ENCODE measurements at regions not wholly inside any gene's neighbourhood (a gene's known extent, or its start where the extent isn't known, plus 50 kb on each side); places are given as distances from the start of the nearest gene placed in this dataset.

DNA sequence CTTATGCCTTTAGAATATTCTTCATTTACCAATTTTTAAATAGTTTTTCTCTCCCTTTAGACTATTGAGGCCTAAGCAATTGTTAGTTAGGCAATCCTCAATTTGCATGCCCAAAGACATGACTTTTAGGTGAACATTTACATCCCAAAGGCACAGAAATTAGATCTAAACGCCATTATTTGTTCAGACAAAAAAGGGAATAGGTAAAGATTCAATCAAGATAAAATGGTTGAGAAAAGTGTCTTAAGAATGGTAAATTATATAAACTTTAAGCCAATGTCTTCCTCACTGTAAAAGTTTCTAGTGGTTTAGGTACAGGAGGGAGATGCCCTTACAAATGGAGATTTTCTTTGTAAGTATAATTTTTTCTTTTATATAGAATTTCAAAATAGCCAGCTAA lies 50.2 kb upstream of the MME start:
- TF ChIP-seq, protein P1, sequence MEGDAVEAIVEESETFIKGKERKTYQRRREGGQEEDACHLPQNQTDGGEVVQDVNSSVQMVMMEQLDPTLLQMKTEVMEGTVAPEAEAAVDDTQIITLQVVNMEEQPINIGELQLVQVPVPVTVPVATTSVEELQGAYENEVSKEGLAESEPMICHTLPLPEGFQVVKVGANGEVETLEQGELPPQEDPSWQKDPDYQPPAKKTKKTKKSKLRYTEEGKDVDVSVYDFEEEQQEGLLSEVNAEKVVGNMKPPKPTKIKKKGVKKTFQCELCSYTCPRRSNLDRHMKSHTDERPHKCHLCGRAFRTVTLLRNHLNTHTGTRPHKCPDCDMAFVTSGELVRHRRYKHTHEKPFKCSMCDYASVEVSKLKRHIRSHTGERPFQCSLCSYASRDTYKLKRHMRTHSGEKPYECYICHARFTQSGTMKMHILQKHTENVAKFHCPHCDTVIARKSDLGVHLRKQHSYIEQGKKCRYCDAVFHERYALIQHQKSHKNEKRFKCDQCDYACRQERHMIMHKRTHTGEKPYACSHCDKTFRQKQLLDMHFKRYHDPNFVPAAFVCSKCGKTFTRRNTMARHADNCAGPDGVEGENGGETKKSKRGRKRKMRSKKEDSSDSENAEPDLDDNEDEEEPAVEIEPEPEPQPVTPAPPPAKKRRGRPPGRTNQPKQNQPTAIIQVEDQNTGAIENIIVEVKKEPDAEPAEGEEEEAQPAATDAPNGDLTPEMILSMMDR (IDR thresholded peaks at IDR 0.05; ENCODE audit: control insufficient read depth, extremely low read depth, insufficient read depth), result no peak
- H3K4me3 ChIP-seq (ENCODE audit: low read depth, low read length), result no peak overlapping the region
- no peak for DNase-seq (ENCODE audit: low read depth)

DNA sequence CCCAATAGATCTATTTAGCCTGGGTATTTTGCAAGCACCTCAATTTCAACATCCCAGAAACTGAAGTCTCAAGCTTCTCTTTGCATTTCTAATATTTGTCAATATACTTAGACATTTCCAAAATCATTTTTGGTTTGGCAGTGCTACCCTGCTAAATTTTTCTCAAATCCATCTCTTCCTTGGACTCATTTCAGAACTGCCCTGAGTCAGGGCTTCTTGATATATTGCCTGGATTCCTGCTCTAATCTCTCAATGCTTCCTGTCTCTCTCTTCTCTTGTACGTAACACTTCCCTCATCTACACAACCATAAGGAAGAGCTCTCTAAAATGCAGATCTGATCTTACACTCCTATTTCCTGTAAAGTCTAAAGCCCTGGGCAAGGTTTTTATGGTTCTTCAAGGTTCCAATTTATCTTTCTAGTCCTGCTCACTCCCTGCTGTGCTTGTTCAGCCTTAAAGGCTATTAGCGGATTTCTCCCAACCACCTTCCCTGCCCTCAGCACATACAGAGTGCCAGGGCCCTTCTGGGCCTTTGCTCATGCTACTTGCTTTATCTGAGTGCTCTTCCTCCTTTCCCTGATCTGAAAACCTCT lies 53.0 kb upstream of the MME start:
- H3K4me3 ChIP-seq (ENCODE audit: low read depth, low read length), result no peak overlapping the region
- TF ChIP-seq, protein P1 (IDR thresholded peaks at IDR 0.05; ENCODE audit: control insufficient read depth, extremely low read depth, insufficient read depth), result no peak

DNA sequence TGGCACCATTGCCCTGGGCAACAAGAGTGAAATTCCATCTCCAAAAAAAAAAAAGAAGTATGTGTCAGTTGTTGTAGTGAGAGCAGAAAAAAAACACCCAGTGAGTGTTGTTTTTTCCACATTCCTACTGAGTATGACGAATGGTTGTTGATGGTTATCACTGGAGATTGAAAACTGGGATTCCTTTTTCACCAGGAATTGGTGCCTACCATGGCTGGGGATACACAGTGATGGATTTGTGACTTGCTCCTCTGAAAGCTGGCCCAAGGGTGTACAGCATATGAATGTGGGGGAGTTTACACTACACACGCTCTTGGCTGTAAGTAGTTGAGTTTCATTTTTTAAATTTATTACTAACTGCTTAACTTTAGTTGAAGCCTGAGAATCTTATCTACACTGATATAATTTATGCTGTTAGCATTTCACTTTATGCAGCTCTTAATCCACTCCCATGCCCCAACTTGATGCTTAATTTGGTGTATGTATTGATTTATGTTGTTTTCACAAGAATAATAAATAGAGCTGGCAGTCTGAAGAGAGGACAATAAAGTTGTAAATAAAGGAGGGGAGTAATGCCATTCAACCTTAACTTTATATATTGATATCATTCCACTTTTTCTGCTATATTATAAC lies 56.0 kb upstream of the MME start:
- TF ChIP-seq, protein P1 (IDR thresholded peaks at IDR 0.05; ENCODE audit: control insufficient read depth, extremely low read depth, insufficient read depth), result no peak
- DNase-seq (ENCODE audit: low read depth), result no peak
- no peak overlapping the region for H3K4me3 ChIP-seq (ENCODE audit: low read depth, low read length)

More for the DNA sequence above, 53.0 kb upstream of the MME start:
- no peak for DNase-seq (ENCODE audit: low read depth)

DNA sequence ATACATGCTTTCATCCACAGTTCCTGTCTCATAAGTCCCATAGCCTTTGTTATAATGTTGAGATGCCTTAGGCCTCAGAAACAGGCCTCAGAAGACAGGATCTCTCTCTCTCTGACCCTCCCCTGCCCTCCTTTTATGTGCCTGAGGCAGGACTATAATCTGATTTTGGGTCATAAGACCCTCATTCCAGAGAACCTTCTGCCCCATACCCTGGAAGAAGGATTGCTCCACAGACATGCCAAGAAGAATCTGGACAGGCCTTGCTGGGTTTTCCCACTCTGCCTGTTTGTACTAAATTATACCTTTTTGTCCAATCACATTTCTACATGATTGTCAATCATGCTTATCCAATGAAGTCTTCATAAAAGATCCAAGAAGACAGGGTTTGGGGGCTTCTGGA lies 57.2 kb upstream of the MME start:
- no peak for DNase-seq (ENCODE audit: low read depth)
- no peak overlapping the region for H3K4me3 ChIP-seq (ENCODE audit: low read depth, low read length)
- TF ChIP-seq, protein P1 (IDR thresholded peaks at IDR 0.05; ENCODE audit: control insufficient read depth, extremely low read depth, insufficient read depth), result no peak

DNA sequence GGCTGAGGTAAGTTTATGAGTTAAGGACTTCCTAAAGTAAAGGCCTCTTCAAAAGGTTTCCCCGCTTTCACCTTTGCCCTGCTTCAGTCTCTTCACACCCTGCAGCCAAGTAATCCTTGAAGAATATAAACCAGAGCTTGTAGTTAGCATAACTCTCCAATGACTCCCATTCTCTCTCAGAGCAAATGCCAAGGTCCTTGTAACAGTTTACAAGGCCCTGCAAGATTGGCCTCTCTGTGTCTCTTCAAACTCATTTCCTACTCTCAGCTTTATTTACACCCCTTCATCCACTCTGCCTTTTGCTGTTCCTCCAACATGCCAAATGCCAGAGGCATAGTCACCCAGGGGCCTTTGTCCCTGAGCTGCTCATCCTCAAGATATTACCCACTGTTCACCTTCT lies 60.5 kb upstream of the MME start:
- H3K4me3 ChIP-seq (ENCODE audit: low read depth, low read length), result no peak overlapping the region
- TF ChIP-seq, protein P1 (IDR thresholded peaks at IDR 0.05; ENCODE audit: control insufficient read depth, extremely low read depth, insufficient read depth), result no peak
- DNase-seq (ENCODE audit: low read depth), result no peak

DNA sequence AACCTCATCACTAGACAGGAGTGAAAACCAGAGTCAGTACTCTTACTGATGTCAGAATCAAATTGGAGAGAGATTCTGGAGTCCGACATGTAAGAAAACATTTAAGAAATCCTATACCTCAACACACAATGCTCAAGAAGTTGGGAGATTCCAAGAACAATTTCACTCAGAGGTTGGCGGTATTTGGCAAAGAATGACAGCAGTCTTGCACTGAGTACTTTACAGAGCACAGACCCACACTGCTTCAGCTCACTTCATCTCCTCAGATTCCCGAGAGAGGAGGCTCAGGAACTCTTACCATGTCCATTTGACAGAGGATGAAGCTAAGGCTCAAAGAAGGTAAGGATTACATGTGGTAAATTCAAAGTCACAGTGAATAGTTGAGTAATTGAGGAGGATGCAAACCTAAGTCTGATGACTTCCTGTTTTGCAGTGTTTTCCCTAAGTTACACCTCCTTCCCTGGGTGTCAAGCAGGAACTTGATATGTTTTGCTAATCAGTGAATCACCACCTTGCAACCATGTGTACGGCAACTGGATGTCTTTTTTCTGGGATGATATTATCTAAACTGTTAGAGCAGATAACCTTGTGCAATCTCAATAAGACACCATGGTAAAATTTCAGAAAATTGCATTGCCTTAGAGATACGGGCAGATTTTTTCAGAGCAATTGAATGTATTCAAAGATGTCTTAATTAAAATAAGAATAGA lies 61.3 kb upstream of the MME start:
- no peak for DNase-seq (ENCODE audit: low read depth)
- no peak overlapping the region for H3K4me3 ChIP-seq (ENCODE audit: low read depth, low read length)
- TF ChIP-seq, protein P1 (IDR thresholded peaks at IDR 0.05; ENCODE audit: control insufficient read depth, extremely low read depth, insufficient read depth), result no peak

All from LNCaP clone FGC (cell line).